GM12891 (cell line): ENCODE measurements at regions not wholly inside any gene's neighbourhood (a gene's known extent, or its start where the extent isn't known, plus 50 kb on each side); places are given as distances from the start of the nearest gene placed in this dataset.

Source experiments
- DNase-seq: peaks from one replicate; pipeline ENCODE4 v3.0.0; 2011; ENCODE audit warnings: low spot score; ENCODE audit not compliant: insufficient read length
- FAIRE-seq: peaks from 2 replicates; lab custom pipeline; 2011; peaks lifted over from hg19 to GRCh38; lab: Jason Lieb, UNC
- PAX5 ChIP-seq: IDR thresholded peaks from 2 replicates; pipeline ENCODE4 v1.6.1; 2011; ENCODE audit warnings: low read length, moderate library complexity, mild to moderate bottlenecking; ENCODE audit not compliant: insufficient read depth, severe bottlenecking
- POLR2A ChIP-seq: IDR thresholded peaks from 2 replicates; pipeline ENCODE4 v1.6.1; 2011; ENCODE audit warnings: low read depth, low read length, control low read depth
- POLR2AphosphoS5 ChIP-seq: IDR thresholded peaks from 2 replicates; pipeline ENCODE4 v1.6.1; 2011; ENCODE audit warnings: low read depth, low read length, control low read depth
- POU2F2 ChIP-seq: IDR thresholded peaks from 2 replicates; pipeline ENCODE4 v1.6.1; 2011; ENCODE audit warnings: low read depth, mild to moderate bottlenecking, control low read depth, low read length, moderate library complexity
- SPI1 ChIP-seq: IDR thresholded peaks from 2 replicates; pipeline ENCODE4 v1.6.1; 2011; ENCODE audit warnings: low read depth, low read length, control low read depth
- TAF1 ChIP-seq: IDR thresholded peaks from 2 replicates; pipeline ENCODE4 v1.6.1; 2011; ENCODE audit warnings: low read depth, low read length, control low read depth

- FAIRE-seq = no peak
- no peak for TF ChIP-seq TAF1
- no peak for TF ChIP-seq SPI1
- TF ChIP-seq POU2F2 = no peak
- TF ChIP-seq POLR2A = no peak
- no peak for TF ChIP-seq PAX5
- TF ChIP-seq POLR2AphosphoS5 = no peak
- DNase-seq = no peak
Measured at GRCh38 chr7:13447637-13448036, 541.8 kb downstream of the ETV1 start.

- TF ChIP-seq POU2F2 (no peak), POLR2AphosphoS5 (no peak), POLR2A (no peak), TAF1 (no peak), PAX5 (no peak), SPI1 (peak; percentile 29; the same call in 1 of the 2 replicates)
- FAIRE-seq (no peak), DNase-seq (no peak)
Measured at GRCh38 chr7:13448243-13448642, 541.2 kb downstream of the ETV1 start.

GRCh38 chr7:13449460-13449859 is 540.0 kb downstream of the ETV1 start:
- DNase-seq = no peak
- FAIRE-seq = no peak
- TF ChIP-seq PAX5 = no peak
- TF ChIP-seq SPI1 = no peak
- TF ChIP-seq TAF1 = no peak
- TF ChIP-seq POLR2AphosphoS5 = no peak
- TF ChIP-seq POU2F2 = no peak
- no peak for TF ChIP-seq POLR2A

- DNase-seq = no peak
- FAIRE-seq = no peak
- TF ChIP-seq SPI1 = no peak
- TF ChIP-seq PAX5 = no peak
- no peak for TF ChIP-seq POU2F2
- TF ChIP-seq TAF1 = no peak
- no peak for TF ChIP-seq POLR2A
- TF ChIP-seq POLR2AphosphoS5 = no peak
Measured at GRCh38 chr7:13454916-13455592, 534.4 kb downstream of the ETV1 start.

- FAIRE-seq = no peak
- no peak for DNase-seq
- no peak for TF ChIP-seq POLR2A
- TF ChIP-seq POLR2AphosphoS5 = no peak
- no peak for TF ChIP-seq SPI1
Measured at GRCh38 chr7:13457790-13458189, 531.7 kb downstream of the ETV1 start.

GRCh38 chr7:13466874-13467547 is 522.5 kb downstream of the ETV1 start:
- DNase-seq (no peak), FAIRE-seq (no peak)

GRCh38 chr7:13476881-13477444 is 512.5 kb downstream of the ETV1 start:
- TF ChIP-seq PAX5 (no peak), POLR2A (no peak), TAF1 (no peak), SPI1 (no peak), POU2F2 (no peak), POLR2AphosphoS5 (no peak)
- DNase-seq = no peak
- no peak for FAIRE-seq

More at GRCh38 chr7:13466874-13467547, 522.5 kb downstream of the ETV1 start:
- TF ChIP-seq POU2F2 (no peak), TAF1 (no peak), PAX5 (no peak), POLR2A (no peak), SPI1 (no peak), POLR2AphosphoS5 (no peak)

- TF ChIP-seq SPI1 (no peak), POU2F2 (no peak), TAF1 (no peak)
- no peak for FAIRE-seq
- no peak for DNase-seq
Measured at GRCh38 chr7:13489386-13489785, 500.1 kb downstream of the ETV1 start.

- FAIRE-seq (no peak), DNase-seq (no peak)
- no peak for TF ChIP-seq POLR2AphosphoS5
Measured at GRCh38 chr7:13496976-13497375, 492.5 kb downstream of the ETV1 start.

GRCh38 chr7:13508586-13508985 is 480.9 kb downstream of the ETV1 start:
- FAIRE-seq (no peak), DNase-seq (no peak)
- TF ChIP-seq POLR2AphosphoS5 = no peak
- TF ChIP-seq PAX5 = no peak
- TF ChIP-seq TAF1 = no peak
- TF ChIP-seq POLR2A = no peak
- TF ChIP-seq SPI1 = no peak
- TF ChIP-seq POU2F2 = no peak
